Left ventricle myocardium superior (tissue), 1 donor: ENCODE measurements at regions not wholly inside any gene's neighbourhood (a gene's known extent, or its start where the extent isn't known, plus 50 kb on each side); places are given as distances from the start of the nearest gene placed in this dataset.
A peak's percentile ranks its signal among the peaks of the same experiment; 100 is the strongest.

Source experiments
- ATAC-seq: fragments of 200-7000 bp; cut with Tn5 transposase; one replicate; pipeline ENCODE4 v1.9.1; 2020; ENCODE audit warnings: mild to moderate bottlenecking, moderate library complexity
- DNase-seq: peaks from one replicate; pipeline ENCODE4 v3.0.0-alpha.2; 2020
- intact Hi-C: fragments of 100-400 bp; cut with micrococcal nuclease; formaldehyde crosslinking; loops from one replicate; pipeline ENCODE4 v1.11.0; 2022
- donor health status: DM: no; HTN: yes; CAD: no; lungs with severe emphysema.

DNA sequence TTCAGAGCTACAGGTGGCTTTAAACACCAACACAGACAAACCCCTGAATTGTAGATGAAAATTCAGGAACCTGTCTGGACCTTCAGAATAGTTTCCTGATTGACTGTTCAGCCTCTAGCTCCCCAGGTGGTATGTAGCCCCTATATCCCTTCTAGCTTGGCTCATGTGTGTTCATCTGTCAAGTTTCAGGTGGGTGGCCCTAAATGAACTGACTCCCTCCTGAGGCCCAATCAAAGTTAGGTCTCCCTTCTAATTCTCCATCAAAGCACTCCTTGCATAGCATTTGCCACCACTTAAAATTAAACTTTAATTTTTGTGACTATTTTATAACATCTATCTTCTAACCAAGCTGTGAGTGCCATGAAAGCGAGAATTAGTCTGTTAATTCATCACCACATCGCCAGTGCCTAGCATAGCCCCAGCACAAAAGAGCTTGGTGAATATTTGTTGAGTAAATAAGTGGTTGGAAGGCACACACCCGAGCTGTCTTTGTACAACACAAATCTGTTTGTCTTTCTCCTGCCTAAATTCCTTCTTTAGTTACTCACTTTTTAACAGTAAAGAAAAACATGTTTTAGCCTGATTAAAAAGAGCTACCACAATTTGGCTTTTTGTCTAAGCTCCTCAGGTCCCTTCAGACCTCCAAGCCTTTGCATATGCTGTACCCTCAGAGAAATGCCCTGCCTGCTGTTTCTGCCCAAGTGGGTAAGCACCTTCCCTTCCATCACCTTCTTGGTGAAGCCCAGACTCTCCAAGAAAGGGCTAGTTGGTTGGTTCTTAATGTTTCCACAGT lies 138.1 kb upstream of the HMHB1 start:
- intact Hi-C loops = no loop called here
- ATAC-seq = no peak

GRCh38 chr5:143672806-143673205 lies 139.2 kb upstream of the HMHB1 start:
- no peak for ATAC-seq
- intact Hi-C loops = no loop called here
- DNase-seq = no peak

More for the DNA sequence above, 138.1 kb upstream of the HMHB1 start:
- DNase-seq = no peak

GRCh38 chr5:143671674-143672569 lies 140.0 kb upstream of the HMHB1 start:
- intact Hi-C loops = no loop called here
- no peak for DNase-seq
- peak; percentile 30 for ATAC-seq

GRCh38 chr5:143671021-143671420 lies 140.9 kb upstream of the HMHB1 start:
- intact Hi-C loops = no loop called here

DNA sequence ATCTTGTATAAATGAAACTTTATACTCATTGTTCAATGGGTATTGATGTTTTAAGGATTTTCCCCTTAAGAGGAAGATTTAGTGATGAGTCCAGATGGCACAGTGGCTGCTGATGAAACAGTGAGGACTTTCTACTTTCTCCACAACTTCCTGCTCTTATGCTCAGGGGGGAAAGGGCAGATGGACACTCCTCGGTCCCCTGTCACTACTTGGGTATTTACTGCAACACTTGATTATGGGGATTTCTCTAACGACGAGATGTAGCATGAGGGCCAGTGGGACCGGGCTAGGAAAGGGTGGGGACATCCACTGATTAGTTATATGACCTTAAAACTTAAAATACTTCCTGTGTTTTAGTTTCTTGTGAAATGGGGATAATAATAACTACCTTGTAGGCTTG lies 146.1 kb upstream of the HMHB1 start:
- no peak for ATAC-seq
- intact Hi-C loops = no loop called here
- DNase-seq = no peak

More at GRCh38 chr5:143671021-143671420, 140.9 kb upstream of the HMHB1 start:
- no peak for ATAC-seq
- DNase-seq = no peak

GRCh38 chr5:143664623-143665022 lies 147.3 kb upstream of the HMHB1 start:
- DNase-seq (no peak), ATAC-seq (no peak)
- intact Hi-C loops = no loop called here

- ATAC-seq (no peak), DNase-seq (no peak)
- intact Hi-C loops = no loop called here
Observed at GRCh38 chr5:143663872-143664271, 148.1 kb upstream of the HMHB1 start.

DNA sequence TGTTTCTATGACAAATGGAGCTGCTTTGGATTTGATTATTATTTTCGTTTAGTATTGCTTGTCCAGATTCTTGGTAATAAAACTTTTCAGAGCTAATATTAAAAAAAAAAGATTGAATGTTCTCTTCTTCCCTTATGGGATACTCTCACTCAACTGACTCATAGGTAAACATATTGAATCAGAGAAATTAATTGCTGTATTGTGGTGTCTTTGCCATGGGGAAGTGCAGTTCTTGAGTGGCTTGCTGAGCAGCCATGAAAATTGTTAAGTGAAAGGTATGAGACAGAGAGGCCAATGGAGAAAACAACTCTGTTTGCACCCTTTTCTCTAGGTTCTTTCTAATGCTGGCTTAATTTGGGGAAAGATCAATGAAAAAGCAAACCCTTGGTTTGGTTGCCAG lies 149.9 kb upstream of the HMHB1 start:
- ATAC-seq (no peak), DNase-seq (no peak)
- intact Hi-C loops = no loop called here

- ATAC-seq = no peak
- intact Hi-C loops = no loop called here
- no peak for DNase-seq
Observed at GRCh38 chr5:143660625-143661024, 151.3 kb upstream of the HMHB1 start.

- ATAC-seq (no peak), DNase-seq (no peak)
- intact Hi-C loops = no loop called here
Observed at GRCh38 chr5:143659599-143660238, 152.2 kb upstream of the HMHB1 start.

- intact Hi-C loops = no loop called here
- DNase-seq (no peak), ATAC-seq (no peak)
Observed at GRCh38 chr5:143658956-143659355, 153.0 kb upstream of the HMHB1 start.

GRCh38 chr5:143657647-143658285 lies 154.2 kb upstream of the HMHB1 start:
- no peak for ATAC-seq
- intact Hi-C loops = no loop called here
- no peak for DNase-seq

DNA sequence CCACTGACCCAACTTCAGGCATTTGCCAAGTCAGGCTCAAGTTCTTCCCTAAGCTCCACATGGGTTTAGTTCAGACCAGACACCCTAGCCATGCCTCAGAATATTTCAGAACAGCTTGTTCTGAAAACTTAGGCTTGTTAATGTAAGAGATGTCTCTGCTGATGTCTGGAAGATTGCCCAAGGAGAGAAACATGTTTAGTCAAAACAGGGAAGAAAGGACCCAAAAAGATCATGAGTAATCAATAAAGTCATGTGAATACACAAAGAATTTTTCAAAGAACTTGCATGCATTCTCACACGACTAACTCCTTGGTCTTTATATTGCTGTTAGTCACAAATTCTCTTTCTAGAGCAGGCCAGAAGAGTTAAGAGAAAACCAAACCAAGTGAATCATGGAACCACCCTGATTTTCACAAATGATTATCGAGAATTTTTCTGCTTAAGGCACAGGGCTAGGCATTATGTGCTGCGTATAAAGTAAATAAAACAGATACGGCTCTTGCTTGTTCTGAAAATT lies 158.1 kb upstream of the HMHB1 start:
- intact Hi-C loops = no loop called here
- ATAC-seq = no peak
- no peak for DNase-seq

DNA sequence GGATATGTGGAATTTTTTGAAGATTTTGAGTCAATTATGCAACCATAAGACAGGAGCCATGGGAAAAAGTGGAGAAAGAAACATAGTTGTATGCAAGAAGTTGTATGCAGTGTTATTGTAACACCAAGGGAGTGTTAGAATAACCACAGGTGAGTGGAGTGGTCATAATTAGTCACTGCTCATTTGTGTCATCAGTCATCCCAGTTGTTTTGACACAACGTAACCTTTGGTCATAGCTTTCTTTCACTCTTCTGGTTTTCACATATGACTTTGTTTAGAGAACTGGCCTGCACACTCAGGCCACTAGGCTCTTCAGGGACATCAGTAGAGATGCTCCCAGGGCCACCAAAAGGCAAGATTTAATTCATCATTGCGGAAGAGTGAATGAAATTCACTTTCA lies 158.7 kb upstream of the HMHB1 start:
- DNase-seq (no peak), ATAC-seq (no peak)
- intact Hi-C loops = no loop called here

DNA sequence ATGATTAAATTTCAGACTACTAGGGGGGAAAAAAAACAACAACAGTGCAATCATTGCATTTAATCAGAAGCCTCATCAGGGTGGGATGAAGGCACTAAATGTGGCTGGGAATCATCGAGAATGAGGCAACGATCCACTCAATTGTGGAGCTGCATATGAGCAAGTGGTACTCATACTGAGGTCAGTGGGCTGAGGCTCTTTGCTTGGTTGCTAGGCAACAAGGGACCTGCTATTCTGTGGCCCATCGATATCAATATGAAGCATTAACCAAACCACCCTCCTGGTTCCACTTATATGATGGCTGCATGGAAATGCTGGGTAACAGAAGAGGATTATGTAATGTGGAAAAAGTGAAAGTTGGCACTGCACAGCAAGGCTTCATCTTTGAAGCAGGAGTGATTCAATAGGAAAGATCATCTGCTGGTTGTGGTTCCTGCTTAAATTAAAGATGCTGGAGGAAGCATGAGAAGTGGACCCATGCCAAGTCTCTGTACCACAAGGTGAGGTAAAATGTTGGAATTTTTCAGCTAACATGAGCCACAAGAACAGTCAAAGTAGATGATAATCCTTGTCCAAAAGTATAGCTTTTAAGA lies 159.8 kb upstream of the HMHB1 start:
- DNase-seq (no peak), ATAC-seq (no peak)
- intact Hi-C loops = no loop called here

GRCh38 chr5:143649937-143650621 lies 161.9 kb upstream of the HMHB1 start:
- DNase-seq (peak; percentile 27), ATAC-seq (peak; percentile 80)
- intact Hi-C loops = no loop called here

GRCh38 chr5:143648696-143649095 lies 163.3 kb upstream of the HMHB1 start:
- ATAC-seq (no peak), DNase-seq (no peak)
- intact Hi-C loops = no loop called here

DNA sequence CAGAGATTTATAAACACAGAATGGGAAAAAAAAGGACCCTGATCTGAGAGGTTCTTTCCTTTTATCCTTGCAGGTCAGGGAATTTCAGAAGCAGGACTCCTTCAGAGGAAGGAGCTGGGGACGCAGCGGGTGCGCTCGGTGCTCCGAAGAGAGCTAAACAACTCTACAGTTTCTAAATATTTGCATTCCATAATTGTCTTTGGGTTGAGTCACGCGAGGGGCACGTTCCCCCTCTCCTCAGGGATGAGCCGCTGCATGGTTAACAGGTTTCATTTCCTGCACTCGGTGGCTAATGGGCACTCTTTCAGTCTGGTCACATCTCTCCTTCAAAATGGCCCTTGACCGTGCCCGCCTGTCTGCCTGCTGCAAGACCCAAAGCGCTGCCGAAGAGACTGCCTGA lies 165.0 kb upstream of the HMHB1 start:
- intact Hi-C loops = no loop called here
- ATAC-seq (no peak), DNase-seq (no peak)
